ENCODE measurements at regions not wholly inside any gene's neighbourhood (a gene's known extent, or its start where the extent isn't known, plus 50 kb on each side); places are given as distances from the start of the nearest gene placed in this dataset.
"Not testable (repeated sequence)": the region's sequence is repeated elsewhere in the genome, so short reads cannot be mapped to it uniquely, and the experiment has no call there.

GRCh38 chr1:73245196-73245595 lies 952.8 kb downstream of the LRRIQ3 start:
- not testable (repeated sequence) for DNase-seq (ENCODE audit: low read depth)

- no peak for DNase-seq (ENCODE audit: low read depth)
These were observed 936.7 kb upstream of the NEGR1 start for GRCh38 chr1:73218995-73219546.

- DNase-seq (ENCODE audit: low read depth) = no peak
These were observed 923.1 kb upstream of the NEGR1 start for GRCh38 chr1:73205294-73205973.

- no peak for DNase-seq (ENCODE audit: low read depth)
These were observed 915.6 kb upstream of the NEGR1 start for GRCh38 chr1:73197972-73198371.

- DNase-seq (ENCODE audit: low read depth) = no peak
These were observed 912.6 kb upstream of the NEGR1 start for GRCh38 chr1:73194965-73195364.

- not testable (repeated sequence) for DNase-seq (ENCODE audit: low read depth)
These were observed 901.2 kb upstream of the NEGR1 start for GRCh38 chr1:73183581-73183980.

GRCh38 chr1:73181190-73181540 lies 898.8 kb upstream of the NEGR1 start:
- DNase-seq (ENCODE audit: low read depth) = no peak

GRCh38 chr1:73180397-73181189 lies 898.3 kb upstream of the NEGR1 start:
- no peak for DNase-seq (ENCODE audit: low read depth)

GRCh38 chr1:73176902-73177301 lies 894.6 kb upstream of the NEGR1 start:
- no peak for DNase-seq (ENCODE audit: low read depth)

GRCh38 chr1:73167009-73167657 lies 884.8 kb upstream of the NEGR1 start:
- DNase-seq (ENCODE audit: low read depth) = no peak

- DNase-seq (ENCODE audit: low read depth) = no peak
These were observed 880.2 kb upstream of the NEGR1 start for GRCh38 chr1:73162564-73162963.

- no peak for DNase-seq (ENCODE audit: low read depth)
These were observed 879.1 kb upstream of the NEGR1 start for GRCh38 chr1:73161418-73161817.

- no peak for DNase-seq (ENCODE audit: low read depth)
These were observed 878.4 kb upstream of the NEGR1 start for GRCh38 chr1:73160759-73161158.

- DNase-seq (ENCODE audit: low read depth) = no peak
These were observed 862.0 kb upstream of the NEGR1 start for GRCh38 chr1:73144311-73144710.

GRCh38 chr1:73136975-73137374 lies 854.6 kb upstream of the NEGR1 start:
- no peak for DNase-seq (ENCODE audit: low read depth)

- DNase-seq (ENCODE audit: low read depth) = no peak
These were observed 824.6 kb upstream of the NEGR1 start for GRCh38 chr1:73106931-73107330.

- no peak for DNase-seq (ENCODE audit: low read depth)
These were observed 823.4 kb upstream of the NEGR1 start for GRCh38 chr1:73105755-73106154.

- no peak for DNase-seq (ENCODE audit: low read depth)
These were observed 822.4 kb upstream of the NEGR1 start for GRCh38 chr1:73104749-73105148.

- DNase-seq (ENCODE audit: low read depth) = no peak
These were observed 817.9 kb upstream of the NEGR1 start for GRCh38 chr1:73100216-73100615.

GRCh38 chr1:73097917-73098316 lies 815.6 kb upstream of the NEGR1 start:
- no peak for DNase-seq (ENCODE audit: low read depth)

- DNase-seq (ENCODE audit: low read depth) = no peak
These were observed 814.5 kb upstream of the NEGR1 start for GRCh38 chr1:73096841-73097240.

GRCh38 chr1:73092383-73092782 lies 810.0 kb upstream of the NEGR1 start:
- DNase-seq (ENCODE audit: low read depth) = no peak

- no peak for DNase-seq (ENCODE audit: low read depth)
These were observed 784.5 kb upstream of the NEGR1 start for GRCh38 chr1:73066866-73067265.

Measured in forelimb muscle (tissue), 1 donor.